ENCODE measurements at regions not wholly inside any gene's neighbourhood (a gene's known extent, or its start where the extent isn't known, plus 50 kb on each side); places are given as distances from the start of the nearest gene placed in this dataset.

- no peak for DNase-seq (ENCODE audit: low read depth)
Measured at GRCh38 chr12:94027561-94027960, 120.8 kb upstream of the PLXNC1 start.

- DNase-seq (ENCODE audit: low read depth): no peak
Measured at GRCh38 chr12:94031763-94032162, 116.6 kb upstream of the PLXNC1 start.

- no peak for DNase-seq (ENCODE audit: low read depth)
Measured at GRCh38 chr12:94032368-94032767, 116.0 kb upstream of the PLXNC1 start.

GRCh38 chr12:94033101-94033500 is 115.3 kb upstream of the PLXNC1 start:
- no peak for DNase-seq (ENCODE audit: low read depth)

GRCh38 chr12:94033784-94034183 is 114.6 kb upstream of the PLXNC1 start:
- no peak for DNase-seq (ENCODE audit: low read depth)

GRCh38 chr12:94037444-94037843 is 110.9 kb upstream of the PLXNC1 start:
- no peak for DNase-seq (ENCODE audit: low read depth)

GRCh38 chr12:94038605-94039004 is 109.8 kb upstream of the PLXNC1 start:
- no peak for DNase-seq (ENCODE audit: low read depth)

- no peak for DNase-seq (ENCODE audit: low read depth)
Measured at GRCh38 chr12:94039199-94039840, 109.1 kb upstream of the PLXNC1 start.

- no peak for DNase-seq (ENCODE audit: low read depth)
Measured at GRCh38 chr12:94039914-94040313, 108.5 kb upstream of the PLXNC1 start.

GRCh38 chr12:94041850-94042249 is 106.5 kb upstream of the PLXNC1 start:
- no peak for DNase-seq (ENCODE audit: low read depth)

GRCh38 chr12:94042321-94042720 is 106.1 kb upstream of the PLXNC1 start:
- DNase-seq (ENCODE audit: low read depth): no peak

GRCh38 chr12:94046626-94047410 is 101.6 kb upstream of the PLXNC1 start:
- DNase-seq (ENCODE audit: low read depth): no peak

GRCh38 chr12:94047781-94048567 is 100.4 kb upstream of the PLXNC1 start:
- no peak for DNase-seq (ENCODE audit: low read depth)

GRCh38 chr12:94048757-94049156 is 99.6 kb upstream of the PLXNC1 start:
- DNase-seq (ENCODE audit: low read depth): no peak

- no peak for DNase-seq (ENCODE audit: low read depth)
Measured at GRCh38 chr12:94049718-94050117, 98.7 kb upstream of the PLXNC1 start.

GRCh38 chr12:94053676-94054075 is 94.7 kb upstream of the PLXNC1 start:
- DNase-seq (ENCODE audit: low read depth): no peak

- no peak for DNase-seq (ENCODE audit: low read depth)
Measured at GRCh38 chr12:94055528-94055927, 92.8 kb upstream of the PLXNC1 start.

- DNase-seq (ENCODE audit: low read depth): no peak
Measured at GRCh38 chr12:94056419-94057158, 91.8 kb upstream of the PLXNC1 start.

- DNase-seq (ENCODE audit: low read depth): peak; percentile 81
Measured at GRCh38 chr12:94057262-94058151, 90.9 kb upstream of the PLXNC1 start.

- no peak for DNase-seq (ENCODE audit: low read depth)
Measured at GRCh38 chr12:94059394-94060368, 88.7 kb upstream of the PLXNC1 start.
